AG09309 (cell line): ENCODE measurements at regions not wholly inside any gene's neighbourhood (a gene's known extent, or its start where the extent isn't known, plus 50 kb on each side); places are given as distances from the start of the nearest gene placed in this dataset.
A peak's percentile ranks its signal among the peaks of the same experiment; 100 is the strongest.

Source experiments
- DNase-seq: peaks from one replicate; pipeline ENCODE4 v3.0.0-alpha.2; 2010; ENCODE audit warnings: low read depth
- H3K4me3 ChIP-seq: 2 replicates; pipeline ENCODE4 v1.5.1; 2011; ENCODE audit warnings: mild to moderate bottlenecking, low read depth, low read length, moderate library complexity; ENCODE audit not compliant: control insufficient read depth
- CTCF ChIP-seq: IDR thresholded peaks from 2 replicates; pipeline ENCODE4 v1.5.1; 2011; ENCODE audit warnings: mild to moderate bottlenecking, low read depth, low read length, inconsistent platforms; ENCODE audit not compliant: insufficient read depth, control insufficient read depth; ENCODE audit errors: missing control alignments

DNA sequence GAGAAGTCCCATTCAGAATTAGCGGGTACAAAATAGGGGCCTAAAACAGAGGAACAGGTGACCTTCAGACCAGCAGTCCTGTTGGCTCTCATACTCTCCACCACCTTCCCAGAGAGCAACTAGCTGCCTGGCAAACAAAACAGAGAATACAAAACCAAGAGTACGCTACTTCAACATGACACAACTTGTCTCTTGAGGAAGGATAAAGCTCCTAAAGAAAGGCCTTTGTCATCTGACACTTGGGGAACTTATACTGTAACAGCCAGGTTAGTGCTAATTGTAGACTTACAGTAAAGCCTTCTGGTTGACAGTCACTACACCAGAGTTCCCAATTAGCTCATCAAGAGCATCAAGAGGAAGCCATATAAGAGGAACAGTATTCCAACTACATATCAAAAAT is 282.1 kb upstream of the NT5C1B start:
- no peak overlapping the region for H3K4me3 ChIP-seq
- TF ChIP-seq CTCF = no peak
- DNase-seq = no peak

DNA sequence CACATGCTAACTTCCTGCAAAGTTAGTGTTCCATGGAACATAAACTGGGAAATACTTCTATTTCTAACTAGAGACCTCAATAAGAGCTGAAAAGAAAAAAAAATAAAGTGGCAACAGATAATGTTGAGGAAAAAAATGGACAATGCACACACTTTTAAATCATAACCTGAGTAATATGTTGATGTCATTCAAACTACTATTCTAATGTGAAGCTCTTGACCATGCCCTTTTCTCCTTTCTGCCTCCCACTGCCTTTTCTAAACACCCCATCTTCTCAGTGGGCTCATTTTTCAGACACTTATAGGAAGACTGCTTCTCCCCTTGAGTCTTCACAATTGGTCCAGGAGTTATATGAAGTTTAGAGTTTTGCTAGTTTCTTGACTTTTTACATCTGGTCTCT is 280.9 kb upstream of the NT5C1B start:
- no peak for TF ChIP-seq CTCF
- H3K4me3 ChIP-seq = no peak overlapping the region
- no peak for DNase-seq

GRCh38 chr2:18861951-18862350 is 272.6 kb upstream of the NT5C1B start:
- no peak for DNase-seq
- no peak for TF ChIP-seq CTCF
- H3K4me3 ChIP-seq = no peak overlapping the region

DNA sequence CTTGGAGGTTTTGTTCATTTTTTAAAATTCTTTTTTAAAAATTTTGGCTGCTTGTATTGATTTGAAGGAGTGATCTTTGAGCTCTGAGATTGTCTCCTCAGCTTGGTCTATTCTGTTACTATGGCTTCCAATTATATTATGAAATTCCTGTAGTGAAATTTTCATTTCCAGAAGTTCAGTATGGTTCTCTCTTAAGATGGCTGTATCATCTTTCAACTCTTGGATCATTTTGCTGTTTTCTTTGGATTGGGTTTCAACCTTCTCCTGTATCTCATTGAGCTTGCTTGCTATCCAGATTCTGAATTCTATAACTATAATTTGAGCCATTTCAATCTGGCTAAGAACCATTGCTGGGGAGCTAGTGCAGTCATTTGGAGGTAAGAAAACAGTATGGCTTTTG is 270.8 kb upstream of the NT5C1B start:
- no peak for TF ChIP-seq CTCF
- no peak overlapping the region for H3K4me3 ChIP-seq
- no peak for DNase-seq

DNA sequence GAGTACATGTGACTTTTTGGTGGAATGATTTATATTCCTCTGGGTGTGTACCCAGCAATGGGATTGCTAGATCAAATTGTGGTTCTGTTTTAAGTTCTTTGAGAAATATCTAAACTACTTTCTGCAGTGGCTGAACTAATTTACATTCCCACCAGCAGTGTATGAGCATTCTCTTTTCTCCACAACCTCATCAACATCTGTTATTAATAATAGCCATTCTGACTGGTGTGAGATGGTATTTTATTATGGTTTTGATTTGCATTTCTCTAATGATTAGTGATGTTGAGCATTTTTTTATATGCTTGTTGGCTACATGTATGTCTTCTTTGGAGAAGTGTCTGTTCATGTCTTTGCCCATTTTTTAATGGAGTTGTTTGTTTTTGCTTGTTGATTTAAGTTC is 267.4 kb upstream of the NT5C1B start:
- no peak overlapping the region for H3K4me3 ChIP-seq
- peak; percentile 20 for DNase-seq
- TF ChIP-seq CTCF = no peak

GRCh38 chr2:18855027-18855426 is 265.7 kb upstream of the NT5C1B start:
- no peak overlapping the region for H3K4me3 ChIP-seq
- peak; percentile 43 for TF ChIP-seq CTCF
- no peak for DNase-seq
